IMR-90 (cell line): ENCODE measurements at regions not wholly inside any gene's neighbourhood (a gene's known extent, or its start where the extent isn't known, plus 50 kb on each side); places are given as distances from the start of the nearest gene placed in this dataset.

ENCODE experiments used
- ATAC-seq: fragments of 200-7000 bp; cut with Tn5 transposase; 2 replicates; pipeline ENCODE4 v1.9.1; 2020; ENCODE audit warnings: low read depth, mild to moderate bottlenecking, moderate library complexity
- BruUV-seq: library from RNA; stranded (reverse); fragments of 400-500 nt; replicated peaks from 2 replicates; lab custom pipeline; 2021; lab: Mats Ljungman, UMichigan
- CTCF ChIA-PET: fragments of 300-600 bp; formaldehyde crosslinking; extraction: SDS; loops from one replicate; lab custom pipeline; 2021; ENCODE audit warnings: antibody characterized with exemption; lab: Yijun Ruan, JAX
- POLR2A ChIA-PET: fragments of 300-600 bp; sonication (Branson Sonifier 250); formaldehyde crosslinking; loops from one replicate; lab custom pipeline; 2022; ENCODE audit warnings: antibody characterized with exemption; ENCODE audit not compliant: unreplicated experiment; lab: Charles Lee
- DNase-seq: peaks from one replicate; pipeline ENCODE4 v3.0.0; 2013
- H2AFZ ChIP-seq: replicated peaks from 2 replicates; pipeline ENCODE3; 2013; ENCODE audit warnings: low read length, mild to moderate bottlenecking; ENCODE audit not compliant: poor library complexity
- H2AK5ac ChIP-seq: 2 replicates; pipeline ENCODE4 v1.6.1; 2013; ENCODE audit warnings: low read depth, low read length, inconsistent platforms
- H2AK9ac ChIP-seq: replicated peaks from 2 replicates; pipeline ENCODE3; 2013; ENCODE audit warnings: mild to moderate bottlenecking, low read depth, low read length, moderate library complexity; ENCODE audit not compliant: poor library complexity
- H2BK120ac ChIP-seq: 2 replicates; pipeline ENCODE4 v1.6.1; 2013; ENCODE audit warnings: low read depth, low read length, inconsistent platforms
- H2BK15ac ChIP-seq: 3 replicates; pipeline ENCODE4 v1.6.1; 2013; ENCODE audit warnings: low read depth, low read length, inconsistent platforms
- H2BK20ac ChIP-seq: 2 replicates; pipeline ENCODE4 v1.6.1; 2013; ENCODE audit warnings: low read depth, mild to moderate bottlenecking, inconsistent platforms, low read length, moderate library complexity
- H2BK5ac ChIP-seq: 2 replicates; pipeline ENCODE4 v1.6.1; 2013; ENCODE audit warnings: mild to moderate bottlenecking, low read depth, low read length, inconsistent platforms; ENCODE audit not compliant: poor library complexity, severe bottlenecking
- H3K14ac ChIP-seq: replicated peaks from 2 replicates; pipeline ENCODE4 v1.6.1; 2013; ENCODE audit warnings: low read depth, low read length, inconsistent platforms
- H3K18ac ChIP-seq: 2 replicates; pipeline ENCODE4 v1.6.1; 2013; ENCODE audit warnings: low read depth, low read length, control low read depth
- H3K23ac ChIP-seq: 2 replicates; pipeline ENCODE4 v1.6.1; 2013; ENCODE audit warnings: low read depth, low read length, inconsistent platforms
- H3K27ac ChIP-seq: 2 replicates; pipeline ENCODE4 v1.5.1; 2013; ENCODE audit warnings: mild to moderate bottlenecking, control low read depth, low read length; ENCODE audit not compliant: insufficient read depth
- H3K27me3 ChIP-seq: 2 replicates; pipeline ENCODE4 v1.6.1; 2013; ENCODE audit warnings: low read length; ENCODE audit not compliant: control insufficient read depth, insufficient read depth
- H3K36me3 ChIP-seq: 2 replicates; pipeline ENCODE4 v1.6.1; 2013; ENCODE audit warnings: low read length, mixed read lengths; ENCODE audit not compliant: control insufficient read depth, insufficient read depth
- H3K4ac ChIP-seq: 2 replicates; pipeline ENCODE4 v1.6.1; 2013; ENCODE audit warnings: low read depth, low read length, inconsistent platforms
- H3K4me1 ChIP-seq: 2 replicates; pipeline ENCODE4 v1.6.1; 2013; ENCODE audit warnings: low read length, mixed read lengths; ENCODE audit not compliant: control insufficient read depth, insufficient read depth
- H3K4me2 ChIP-seq: 2 replicates; pipeline ENCODE4 v1.6.1; 2013; ENCODE audit warnings: low read depth, mild to moderate bottlenecking, control low read depth, low read length, moderate library complexity
- H3K4me3 ChIP-seq: 2 replicates; pipeline ENCODE4 v1.5.1; 2013; ENCODE audit warnings: low read depth, mild to moderate bottlenecking, control low read depth, low read length, moderate library complexity; ENCODE audit not compliant: insufficient read depth
- H3K56ac ChIP-seq: 2 replicates; pipeline ENCODE4 v1.6.1; 2013; ENCODE audit warnings: low read length, inconsistent platforms; ENCODE audit not compliant: insufficient read depth; ENCODE audit errors: extremely low read depth
- H3K79me1 ChIP-seq, 2 experiments: 2 replicates each; pipeline ENCODE4 v1.6.1; 2013; ENCODE audit warnings: low read length in 2 of 2, inconsistent platforms in 1 of 2, low read depth in 1 of 2
- H3K9ac ChIP-seq: 2 replicates; pipeline ENCODE4 v1.6.1; 2013; ENCODE audit warnings: low read depth, low read length, control low read depth
- H3K9me1 ChIP-seq: 2 replicates; pipeline ENCODE4 v1.6.1; 2013; ENCODE audit warnings: low read length, inconsistent platforms; ENCODE audit not compliant: insufficient read depth
- H3K9me3 ChIP-seq: 2 replicates; pipeline ENCODE4 v1.6.1; 2013; ENCODE audit warnings: low read length; ENCODE audit not compliant: control insufficient read depth, insufficient read depth
- H4K20me1 ChIP-seq: 2 replicates; pipeline ENCODE4 v1.6.1; 2013; ENCODE audit warnings: low read length, inconsistent platforms; ENCODE audit not compliant: insufficient read depth
- H4K5ac ChIP-seq: 2 replicates; pipeline ENCODE4 v1.6.1; 2013; ENCODE audit warnings: mild to moderate bottlenecking, low read depth, low read length, control low read depth
- H4K8ac ChIP-seq, 2 experiments: 2 replicates each; pipeline ENCODE4 v1.6.1; 2013; ENCODE audit warnings: low read depth in 2 of 2, low read length in 2 of 2, control low read depth in 1 of 2, inconsistent platforms in 1 of 2
- H4K91ac ChIP-seq: 2 replicates; pipeline ENCODE4 v1.6.1; 2013; ENCODE audit warnings: low read depth, low read length, inconsistent platforms; ENCODE audit not compliant: insufficient read depth
- BHLHE40 ChIP-seq: fragments of 150-350 bp; IDR thresholded peaks from 2 replicates; pipeline ENCODE4 v1.6.1; 2016; ENCODE audit warnings: mild to moderate bottlenecking, low read depth, low read length
- CEBPB ChIP-seq: IDR thresholded peaks from 2 replicates; pipeline ENCODE4 v1.6.1; 2012; ENCODE audit warnings: low read depth, low read length, improper control_type of control experiment
- RFX5 ChIP-seq: IDR thresholded peaks from 2 replicates; pipeline ENCODE4 v1.8.0; 2012; ENCODE audit warnings: low read depth, mild to moderate bottlenecking, low read length, moderate library complexity
- USF2 ChIP-seq: fragments of 150-350 bp; IDR thresholded peaks from 2 replicates; pipeline ENCODE4 v1.6.1; 2017; ENCODE audit warnings: mild to moderate bottlenecking, antibody characterized with exemption, low read length, low read depth
- dilution Hi-C: fragments of 300-500 bp; cut with HindIII; formaldehyde crosslinking; loops from one replicate; pipeline ENCODE4 v1.14.3; 2018; ENCODE audit warnings: low sequenced_read_pairs; ENCODE audit not compliant: unreplicated experiment
- in situ Hi-C: fragments of 300-500 bp; cut with MboI; formaldehyde crosslinking; loops from 3 replicates; pipeline ENCODE4 v1.14.3; 2019; ENCODE audit warnings: low sequenced_read_pairs, inconsistent platforms, mixed read lengths
- intact Hi-C: fragments of 100-400 bp; cut with micrococcal nuclease; formaldehyde crosslinking; loops from 2 replicates; pipeline ENCODE4 v1.10.0; 2022
- TF ChIP-seq, protein P1 (sequence below): fragments of 150-350 bp; IDR thresholded peaks from 2 replicates; pipeline ENCODE4 v1.6.1; 2016; ENCODE audit warnings: low read depth, mild to moderate bottlenecking, low read length, moderate library complexity, borderline replicate concordance
- TF ChIP-seq, protein P2 (sequence below): conservative IDR thresholded peaks from 2 replicates; pipeline ENCODE4 v1.5.1; 2012; ENCODE audit warnings: mild to moderate bottlenecking, low read depth, low read length, improper control_type of control experiment

DNA sequence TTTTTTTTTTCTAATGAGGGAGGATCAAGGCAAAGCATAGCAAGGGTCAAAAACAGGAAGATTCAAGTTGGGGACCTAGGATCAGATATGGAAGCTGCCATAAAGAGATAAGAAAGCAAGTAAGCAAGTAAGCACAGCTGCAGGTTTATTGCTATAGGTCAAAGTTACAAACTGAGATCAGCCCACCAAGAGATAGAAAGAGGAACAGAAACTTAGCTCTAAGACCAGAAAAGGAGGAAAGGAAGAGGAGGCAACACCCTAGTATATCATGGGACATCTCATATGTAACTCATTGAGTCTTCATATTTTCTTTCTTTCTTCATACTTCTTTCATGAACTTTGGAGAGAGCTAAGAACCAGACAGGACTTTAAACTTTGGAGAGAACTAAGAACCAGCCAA lies 295.9 kb upstream of the CRIM1 start:
- H2AK9ac ChIP-seq = no peak overlapping the region
- no peak for DNase-seq
- H2AFZ ChIP-seq = no peak overlapping the region
- ChIA-PET CTCF (interaction anchor here (0.6 kb wide), 1 partner anchor 264 kb away, joined by 3 read pairs; no protein-coding TSS in a partner anchor), POLR2A (no interaction called here)
- no peak overlapping the region for H3K9ac ChIP-seq
- H2BK5ac ChIP-seq = no peak overlapping the region
- no peaks in the 10 kb centered on the region for H3K36me3 ChIP-seq
- no peak overlapping the region for H3K27ac ChIP-seq
- TF ChIP-seq USF2 = no peak
- TF ChIP-seq, protein P1, sequence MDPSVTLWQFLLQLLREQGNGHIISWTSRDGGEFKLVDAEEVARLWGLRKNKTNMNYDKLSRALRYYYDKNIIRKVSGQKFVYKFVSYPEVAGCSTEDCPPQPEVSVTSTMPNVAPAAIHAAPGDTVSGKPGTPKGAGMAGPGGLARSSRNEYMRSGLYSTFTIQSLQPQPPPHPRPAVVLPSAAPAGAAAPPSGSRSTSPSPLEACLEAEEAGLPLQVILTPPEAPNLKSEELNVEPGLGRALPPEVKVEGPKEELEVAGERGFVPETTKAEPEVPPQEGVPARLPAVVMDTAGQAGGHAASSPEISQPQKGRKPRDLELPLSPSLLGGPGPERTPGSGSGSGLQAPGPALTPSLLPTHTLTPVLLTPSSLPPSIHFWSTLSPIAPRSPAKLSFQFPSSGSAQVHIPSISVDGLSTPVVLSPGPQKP = no peak
- TF ChIP-seq BHLHE40 = no peak
- no peak for TF ChIP-seq CEBPB
- TF ChIP-seq RFX5 = no peak
- TF ChIP-seq, protein P2, sequence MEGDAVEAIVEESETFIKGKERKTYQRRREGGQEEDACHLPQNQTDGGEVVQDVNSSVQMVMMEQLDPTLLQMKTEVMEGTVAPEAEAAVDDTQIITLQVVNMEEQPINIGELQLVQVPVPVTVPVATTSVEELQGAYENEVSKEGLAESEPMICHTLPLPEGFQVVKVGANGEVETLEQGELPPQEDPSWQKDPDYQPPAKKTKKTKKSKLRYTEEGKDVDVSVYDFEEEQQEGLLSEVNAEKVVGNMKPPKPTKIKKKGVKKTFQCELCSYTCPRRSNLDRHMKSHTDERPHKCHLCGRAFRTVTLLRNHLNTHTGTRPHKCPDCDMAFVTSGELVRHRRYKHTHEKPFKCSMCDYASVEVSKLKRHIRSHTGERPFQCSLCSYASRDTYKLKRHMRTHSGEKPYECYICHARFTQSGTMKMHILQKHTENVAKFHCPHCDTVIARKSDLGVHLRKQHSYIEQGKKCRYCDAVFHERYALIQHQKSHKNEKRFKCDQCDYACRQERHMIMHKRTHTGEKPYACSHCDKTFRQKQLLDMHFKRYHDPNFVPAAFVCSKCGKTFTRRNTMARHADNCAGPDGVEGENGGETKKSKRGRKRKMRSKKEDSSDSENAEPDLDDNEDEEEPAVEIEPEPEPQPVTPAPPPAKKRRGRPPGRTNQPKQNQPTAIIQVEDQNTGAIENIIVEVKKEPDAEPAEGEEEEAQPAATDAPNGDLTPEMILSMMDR = no peak
- no peak overlapping the region for H4K91ac ChIP-seq
- H3K4me3 ChIP-seq = no peak overlapping the region
- no peak overlapping the region for H3K14ac ChIP-seq
- no peak overlapping the region for H3K23ac ChIP-seq
- H3K56ac ChIP-seq = no peak overlapping the region
- no peaks in the 10 kb centered on the region for H3K79me1 ChIP-seq
- no peak overlapping the region for H2BK15ac ChIP-seq
- H3K18ac ChIP-seq = no peak overlapping the region
- no peaks in the 10 kb centered on the region for H3K27me3 ChIP-seq
- H4K5ac ChIP-seq = no peak overlapping the region
- dilution Hi-C loops = no loop called here
- no peak overlapping the region for H4K8ac ChIP-seq
- no peaks in the 10 kb centered on the region for H3K4me1 ChIP-seq
- no peak overlapping the region for H2BK20ac ChIP-seq
- no peak overlapping the region for H2AK5ac ChIP-seq
- H4K20me1 ChIP-seq = no peaks in the 10 kb centered on the region
- ATAC-seq = no peak
- H3K9me1 ChIP-seq = no peaks in the 10 kb centered on the region
- no peak overlapping the region for H2BK120ac ChIP-seq
- no peaks in the 10 kb centered on the region for H3K9me3 ChIP-seq
- BruUV-seq = no TSS peak
- intact Hi-C loops = no loop called here
- no peak overlapping the region for H3K4me2 ChIP-seq
- H3K4ac ChIP-seq = no peak overlapping the region
- in situ Hi-C loops = no loop called here
